GM21526 (cell line): ENCODE measurements at regions not wholly inside any gene's neighbourhood (a gene's known extent, or its start where the extent isn't known, plus 50 kb on each side); places are given as distances from the start of the nearest gene placed in this dataset.
"Not testable (repeated sequence)": the region's sequence is repeated elsewhere in the genome, so short reads cannot be mapped to it uniquely, and the experiment has no call there.

ENCODE experiments used
- ATAC-seq: cut with Tn5 transposase; IDR thresholded peaks from one replicate; pipeline ENCODE4 v1.9.1; 2021; ENCODE audit warnings: moderate library complexity; ENCODE audit not compliant: unreplicated experiment, low FRiP score

GRCh38 chr21:28617300-28617699 is 375.4 kb downstream of the LTN1 start:
- ATAC-seq: no peak

GRCh38 chr21:28615276-28615675 is 377.4 kb downstream of the LTN1 start:
- ATAC-seq: no peak

- no peak for ATAC-seq
These were observed 377.9 kb downstream of the LTN1 start for GRCh38 chr21:28614791-28615190.

GRCh38 chr21:28608646-28609045 is 384.0 kb downstream of the LTN1 start:
- ATAC-seq: no peak

- ATAC-seq: no peak
These were observed 385.1 kb downstream of the LTN1 start for GRCh38 chr21:28607545-28607944.

GRCh38 chr21:28604946-28605537 is 387.6 kb downstream of the LTN1 start:
- peak; percentile 99 for ATAC-seq

- ATAC-seq: no peak
These were observed 390.1 kb downstream of the LTN1 start for GRCh38 chr21:28602546-28602945.

DNA sequence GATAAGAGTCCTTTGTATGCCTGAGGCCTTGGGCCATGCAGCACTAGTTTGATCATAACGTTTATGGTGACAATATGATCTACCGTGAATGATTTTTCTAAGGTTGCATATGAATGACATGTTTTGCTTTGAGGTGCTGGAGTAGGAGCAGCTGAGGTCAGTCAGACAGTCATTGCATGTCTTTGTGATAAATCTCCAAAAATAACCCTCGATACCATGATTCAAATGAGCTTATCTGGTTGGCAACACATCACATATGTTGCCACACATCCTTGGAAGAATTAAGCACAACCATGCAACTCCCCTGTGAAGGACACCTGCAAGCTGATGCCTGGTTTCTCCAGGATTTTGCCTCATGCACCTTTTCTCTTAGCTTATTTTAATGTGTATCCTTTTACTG is 394.5 kb downstream of the LTN1 start:
- no peak for ATAC-seq

- ATAC-seq: no peak
These were observed 400.3 kb downstream of the LTN1 start for GRCh38 chr21:28592205-28592865.

- no peak for ATAC-seq
These were observed 402.0 kb downstream of the LTN1 start for GRCh38 chr21:28590676-28591075.

GRCh38 chr21:28590026-28590425 is 402.7 kb downstream of the LTN1 start:
- ATAC-seq: no peak

DNA sequence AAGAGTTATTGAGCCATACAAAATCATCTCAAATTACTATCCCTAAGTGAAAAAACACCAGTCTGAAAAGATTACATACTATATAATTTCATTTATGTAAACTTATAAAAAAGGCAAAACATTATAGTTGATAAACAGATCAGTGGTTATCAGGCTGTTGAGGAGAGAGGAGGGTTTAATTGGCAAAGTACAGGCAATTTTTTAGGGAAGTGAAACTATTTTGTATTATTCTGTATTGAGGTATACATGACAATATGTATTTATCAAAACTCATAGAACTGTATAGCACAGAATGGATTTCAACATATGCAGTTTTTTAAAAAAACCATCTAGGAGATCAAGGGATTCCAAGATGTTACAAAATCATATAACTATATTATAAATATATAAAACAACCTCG is 403.7 kb downstream of the LTN1 start:
- ATAC-seq: no peak

GRCh38 chr21:28587748-28588147 is 404.9 kb downstream of the LTN1 start:
- no peak for ATAC-seq

DNA sequence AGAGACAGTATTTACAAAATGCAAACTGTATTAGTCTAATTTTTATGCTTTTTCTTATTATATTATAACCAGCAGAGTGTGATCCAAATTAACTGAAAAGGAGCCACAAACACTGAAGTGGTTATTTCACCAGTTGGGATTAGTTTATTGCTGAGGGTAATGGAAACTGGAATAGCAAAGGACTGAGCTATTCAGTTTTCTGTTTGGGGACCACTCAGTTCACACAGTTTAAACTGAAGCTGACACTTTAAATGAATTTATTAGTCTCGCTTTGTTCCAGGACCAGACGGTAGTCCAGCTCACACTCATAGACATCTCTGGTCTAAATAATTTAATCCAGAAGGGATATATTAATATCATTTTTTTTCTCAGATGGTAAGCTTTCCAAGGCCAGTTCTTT is 410.7 kb downstream of the LTN1 start:
- ATAC-seq: no peak

DNA sequence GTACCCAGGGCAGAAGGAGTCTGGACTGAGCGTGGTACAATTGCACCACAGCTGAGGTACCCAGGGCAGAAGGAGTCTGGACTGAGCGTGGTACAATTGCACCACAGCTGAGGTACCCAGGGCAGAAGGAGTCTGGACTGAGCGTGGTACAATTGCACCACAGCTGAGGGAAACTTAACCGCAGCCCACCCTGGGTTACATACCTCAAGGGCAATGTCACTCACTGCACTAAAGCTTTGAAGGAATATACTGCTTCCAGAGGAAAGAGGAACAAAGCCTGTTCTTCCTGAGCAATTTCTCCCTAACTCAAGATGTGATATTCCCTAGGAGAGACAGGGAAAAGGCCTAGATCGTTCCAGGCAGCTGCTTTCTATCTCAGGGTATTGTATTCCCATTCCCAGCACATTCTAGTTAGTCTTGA is 411.4 kb downstream of the LTN1 start:
- not testable (repeated sequence) for ATAC-seq

DNA sequence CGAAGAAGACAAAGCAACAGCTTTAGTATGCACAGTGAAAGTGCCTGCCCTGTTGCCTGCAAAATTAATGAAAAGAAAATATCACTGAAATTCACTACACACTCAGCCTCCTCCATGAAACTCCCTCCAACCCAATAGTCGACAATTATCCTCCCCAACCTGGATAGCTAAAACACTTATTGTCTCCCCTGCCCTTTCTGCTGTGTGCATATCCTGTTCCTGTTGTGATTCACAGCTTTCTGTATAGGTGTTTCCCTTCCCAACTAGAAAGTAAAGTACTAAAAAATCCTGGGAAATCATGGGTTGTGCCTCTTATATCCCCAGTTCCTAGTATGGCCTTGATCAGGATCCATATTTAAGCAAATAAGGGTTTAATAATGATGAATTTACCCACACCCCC is 412.1 kb downstream of the LTN1 start:
- no peak for ATAC-seq

DNA sequence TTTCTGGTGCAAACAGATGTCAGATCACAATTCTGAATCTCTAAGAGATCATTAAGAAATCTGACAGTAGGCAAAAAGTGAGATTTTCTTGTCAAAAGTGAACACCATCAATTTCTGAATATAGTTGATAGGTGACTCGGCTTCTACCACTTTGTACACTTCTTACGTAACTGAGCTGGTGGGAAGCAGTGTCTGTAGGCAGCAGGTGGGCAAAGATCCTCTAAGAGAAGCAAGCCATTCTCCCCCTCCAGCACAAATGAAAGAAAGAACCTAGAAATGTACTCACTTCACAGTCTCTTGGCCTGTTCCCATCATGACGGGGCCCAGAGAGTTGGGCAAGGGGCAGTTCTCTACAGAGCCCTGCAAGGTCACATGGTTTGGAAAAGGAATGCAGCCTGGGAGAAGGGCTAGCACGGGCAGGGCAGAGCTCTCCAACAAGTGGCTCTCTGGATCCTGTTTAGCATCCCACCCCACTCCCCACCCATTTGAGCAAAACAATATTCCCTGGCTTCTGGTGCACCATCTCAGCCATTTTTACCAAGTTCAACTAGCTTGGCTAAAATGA is 412.6 kb downstream of the LTN1 start:
- ATAC-seq: no peak

- ATAC-seq: no peak
These were observed 424.0 kb downstream of the LTN1 start for GRCh38 chr21:28568692-28569091.

DNA sequence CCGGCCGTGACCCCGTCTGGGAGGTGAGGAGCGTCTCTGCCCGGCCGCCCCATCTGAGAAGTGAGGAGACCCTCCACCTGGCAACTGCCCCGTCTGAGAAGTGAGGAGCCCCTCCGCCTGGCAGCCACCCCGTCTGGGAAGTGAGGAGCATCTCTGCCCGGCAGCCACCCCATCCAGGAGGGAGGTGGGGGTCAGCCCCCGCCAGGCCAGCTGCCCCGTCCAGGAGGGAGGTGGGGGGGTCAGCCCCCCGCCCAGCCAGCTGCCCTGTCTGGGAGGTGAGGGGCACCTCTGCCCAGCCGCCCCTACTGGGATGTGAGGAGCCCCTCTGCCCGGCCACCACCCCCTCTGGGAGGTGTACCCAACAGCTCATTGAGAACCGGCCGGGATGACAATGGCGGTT is 428.7 kb downstream of the LTN1 start:
- not testable (repeated sequence) for ATAC-seq

DNA sequence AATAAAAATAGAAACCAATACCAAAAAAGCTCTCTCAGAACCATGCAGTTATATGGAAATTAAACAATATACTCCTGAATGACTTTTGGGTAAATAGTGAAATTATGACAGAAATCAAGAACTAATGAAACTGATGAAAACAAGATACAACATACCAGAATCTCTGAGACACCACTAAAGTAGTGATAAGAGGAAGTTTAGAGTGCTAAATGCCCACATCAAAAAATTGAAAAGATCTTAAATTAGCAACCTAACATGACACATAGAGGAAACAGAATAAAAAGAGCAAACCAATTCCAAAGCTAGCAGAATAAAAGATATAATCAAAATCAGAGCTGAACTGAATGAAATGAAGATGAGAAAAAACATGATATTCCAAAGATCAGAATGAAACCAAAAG is 430.9 kb downstream of the LTN1 start:
- no peak for ATAC-seq

DNA sequence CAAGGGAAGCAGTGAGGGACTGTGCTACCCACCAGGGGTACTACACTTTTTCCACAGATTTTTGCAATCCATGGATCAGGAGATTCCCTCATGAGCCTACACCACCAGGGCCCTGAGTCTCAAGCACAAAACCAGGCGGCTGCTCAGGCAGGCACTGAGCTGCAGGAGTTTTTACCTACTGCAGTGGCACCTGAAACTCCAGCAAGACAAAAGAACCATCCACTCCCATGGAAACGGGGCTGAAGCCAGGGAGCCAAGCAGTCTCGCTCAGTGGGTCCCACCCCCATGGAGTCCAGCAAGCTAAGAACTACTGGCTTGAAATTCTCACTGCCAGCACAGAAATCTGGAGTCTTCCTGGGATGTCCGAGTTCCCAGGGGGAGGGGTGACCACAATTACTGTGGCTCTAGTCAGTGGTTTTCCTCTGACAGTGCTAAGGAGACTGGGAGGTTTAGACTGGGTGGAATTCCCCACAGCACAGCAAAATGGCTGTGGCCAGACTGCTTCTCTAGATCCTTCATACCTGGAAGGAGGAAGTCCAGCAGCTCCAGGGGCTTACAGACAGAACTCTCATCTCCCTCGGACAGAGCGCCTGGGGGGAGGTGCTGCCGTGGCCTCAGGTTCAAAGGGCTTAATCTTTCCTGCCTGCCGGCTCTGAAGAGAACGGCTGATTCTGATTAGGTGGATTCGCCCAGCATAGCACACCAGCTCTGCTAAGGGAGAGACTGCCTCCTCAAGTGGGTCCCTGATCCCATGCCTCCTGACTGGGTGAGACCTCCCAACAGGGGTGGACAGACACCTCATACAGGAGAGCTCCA is 437.8 kb downstream of the LTN1 start:
- no peak for ATAC-seq
